NB4 (cell line): ENCODE measurements at regions not wholly inside any gene's neighbourhood (a gene's known extent, or its start where the extent isn't known, plus 50 kb on each side); places are given as distances from the start of the nearest gene placed in this dataset.

Experiments
- POLR2A ChIP-seq: IDR thresholded peaks from 2 replicates; pipeline ENCODE4 v1.6.1; 2011; ENCODE audit warnings: mild to moderate bottlenecking; ENCODE audit not compliant: insufficient read length; ENCODE audit errors: extremely low read depth
- TF ChIP-seq, protein P1 (sequence below): IDR thresholded peaks from one replicate; pipeline ENCODE4 v1.5.1; 2012; ENCODE audit warnings: low read depth, low read length

DNA sequence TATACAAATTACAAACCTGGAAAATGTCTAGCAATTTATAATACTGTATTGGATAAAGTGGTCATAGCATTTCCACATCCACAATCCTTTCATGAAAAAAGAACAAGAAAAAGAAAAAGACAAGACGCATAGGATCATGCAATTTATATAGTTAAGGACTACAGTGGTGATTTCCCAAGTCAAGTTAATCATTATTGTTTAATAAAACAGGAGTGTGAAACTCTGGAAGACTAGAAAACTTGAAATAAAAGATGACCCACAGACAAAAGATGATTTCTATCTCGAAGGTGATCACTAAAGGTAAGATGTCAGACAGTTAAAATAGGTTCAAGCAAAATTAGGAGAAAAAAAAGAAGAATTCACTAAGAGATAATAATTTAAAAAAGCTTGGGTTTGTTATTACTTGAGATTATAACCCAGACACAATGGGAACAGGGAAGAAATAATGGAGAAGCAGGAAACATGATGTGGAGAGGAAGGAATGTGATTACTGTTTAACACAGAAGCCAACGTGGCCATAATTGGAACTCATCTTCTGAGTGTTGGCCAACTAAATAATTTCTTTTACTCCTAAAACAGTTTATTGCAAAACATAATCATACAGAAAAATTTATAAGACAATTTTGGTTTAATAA, 441.2 kb upstream of the ANO3 start:
- TF ChIP-seq, protein P1, sequence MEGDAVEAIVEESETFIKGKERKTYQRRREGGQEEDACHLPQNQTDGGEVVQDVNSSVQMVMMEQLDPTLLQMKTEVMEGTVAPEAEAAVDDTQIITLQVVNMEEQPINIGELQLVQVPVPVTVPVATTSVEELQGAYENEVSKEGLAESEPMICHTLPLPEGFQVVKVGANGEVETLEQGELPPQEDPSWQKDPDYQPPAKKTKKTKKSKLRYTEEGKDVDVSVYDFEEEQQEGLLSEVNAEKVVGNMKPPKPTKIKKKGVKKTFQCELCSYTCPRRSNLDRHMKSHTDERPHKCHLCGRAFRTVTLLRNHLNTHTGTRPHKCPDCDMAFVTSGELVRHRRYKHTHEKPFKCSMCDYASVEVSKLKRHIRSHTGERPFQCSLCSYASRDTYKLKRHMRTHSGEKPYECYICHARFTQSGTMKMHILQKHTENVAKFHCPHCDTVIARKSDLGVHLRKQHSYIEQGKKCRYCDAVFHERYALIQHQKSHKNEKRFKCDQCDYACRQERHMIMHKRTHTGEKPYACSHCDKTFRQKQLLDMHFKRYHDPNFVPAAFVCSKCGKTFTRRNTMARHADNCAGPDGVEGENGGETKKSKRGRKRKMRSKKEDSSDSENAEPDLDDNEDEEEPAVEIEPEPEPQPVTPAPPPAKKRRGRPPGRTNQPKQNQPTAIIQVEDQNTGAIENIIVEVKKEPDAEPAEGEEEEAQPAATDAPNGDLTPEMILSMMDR = no peak
- TF ChIP-seq POLR2A = no peak
